Peyer's patch (tissue), 4 donors: ENCODE measurements at regions not wholly inside any gene's neighbourhood (a gene's known extent, or its start where the extent isn't known, plus 50 kb on each side); places are given as distances from the start of the nearest gene placed in this dataset.

Experiments used
- CTCF ChIP-seq, 6 experiments: fragments of 450-650 bp in 4 of 6; fragments of 200-600 bp in 2 of 6; sonication (generic) in 1 of 6; IDR thresholded peaks; one replicate each; pipeline ENCODE4 v1.5.1; 2017 to 2019; ENCODE audit warnings: antibody characterized with exemption in 6 of 6, mild to moderate bottlenecking in 3 of 6, moderate library complexity in 1 of 6
- POLR2A ChIP-seq, 2 donors: fragments of 450-650 bp; IDR thresholded peaks; one replicate each; pipeline ENCODE4 v1.5.1; 2017; ENCODE audit warnings: antibody characterized with exemption in 2 of 2, mild to moderate bottlenecking in 2 of 2, moderate library complexity in 2 of 2

- TF ChIP-seq POLR2A (IDR thresholded peaks at IDR 0.05) (no peak), CTCF (IDR thresholded peaks at IDR 0.05) (no peak)
Observed at GRCh38 chr14:22387776-22388241, 201.2 kb downstream of the DAD1 start.
